Activated CD4-positive, alpha-beta T cell treated with anti-CD3 and anti-CD28 coated beads for 24 hours (primary cell): ENCODE measurements at regions not wholly inside any gene's neighbourhood (a gene's known extent, or its start where the extent isn't known, plus 50 kb on each side); places are given as distances from the start of the nearest gene placed in this dataset.
"Not testable (repeated sequence)": the region's sequence is repeated elsewhere in the genome, so short reads cannot be mapped to it uniquely, and the experiment has no call there.

Source experiments
- DNase-seq, 2 donors: peaks; one replicate each; pipeline ENCODE4 v3.0.0-alpha.2; 2020; ENCODE audit warnings: low read depth in 2 of 2

DNA sequence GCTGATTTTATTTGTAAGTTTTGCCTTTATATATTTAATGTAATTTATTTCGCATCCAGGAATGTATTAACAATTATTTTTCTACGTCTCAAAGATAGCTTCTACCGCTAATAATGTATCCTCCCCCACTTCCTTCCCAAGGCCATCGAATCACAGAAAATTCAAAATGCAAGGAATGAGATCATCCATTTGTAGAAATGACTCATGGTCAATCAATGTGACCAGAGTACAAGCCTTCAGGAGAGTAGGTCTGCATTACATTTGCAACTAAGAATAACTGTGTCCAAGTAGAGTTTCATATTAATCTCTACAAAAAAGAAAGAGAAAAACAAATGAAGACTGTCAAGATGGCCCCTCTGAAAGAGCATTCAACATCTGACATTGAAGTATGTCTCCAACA, 205.9 kb upstream of the PHF14 start:
- DNase-seq, result no peak

- no peak for DNase-seq
Observed at GRCh38 chr7:10770176-10770575, 203.5 kb upstream of the PHF14 start.

- DNase-seq, result no peak
Observed at GRCh38 chr7:10773430-10773829, 200.2 kb upstream of the PHF14 start.

DNA sequence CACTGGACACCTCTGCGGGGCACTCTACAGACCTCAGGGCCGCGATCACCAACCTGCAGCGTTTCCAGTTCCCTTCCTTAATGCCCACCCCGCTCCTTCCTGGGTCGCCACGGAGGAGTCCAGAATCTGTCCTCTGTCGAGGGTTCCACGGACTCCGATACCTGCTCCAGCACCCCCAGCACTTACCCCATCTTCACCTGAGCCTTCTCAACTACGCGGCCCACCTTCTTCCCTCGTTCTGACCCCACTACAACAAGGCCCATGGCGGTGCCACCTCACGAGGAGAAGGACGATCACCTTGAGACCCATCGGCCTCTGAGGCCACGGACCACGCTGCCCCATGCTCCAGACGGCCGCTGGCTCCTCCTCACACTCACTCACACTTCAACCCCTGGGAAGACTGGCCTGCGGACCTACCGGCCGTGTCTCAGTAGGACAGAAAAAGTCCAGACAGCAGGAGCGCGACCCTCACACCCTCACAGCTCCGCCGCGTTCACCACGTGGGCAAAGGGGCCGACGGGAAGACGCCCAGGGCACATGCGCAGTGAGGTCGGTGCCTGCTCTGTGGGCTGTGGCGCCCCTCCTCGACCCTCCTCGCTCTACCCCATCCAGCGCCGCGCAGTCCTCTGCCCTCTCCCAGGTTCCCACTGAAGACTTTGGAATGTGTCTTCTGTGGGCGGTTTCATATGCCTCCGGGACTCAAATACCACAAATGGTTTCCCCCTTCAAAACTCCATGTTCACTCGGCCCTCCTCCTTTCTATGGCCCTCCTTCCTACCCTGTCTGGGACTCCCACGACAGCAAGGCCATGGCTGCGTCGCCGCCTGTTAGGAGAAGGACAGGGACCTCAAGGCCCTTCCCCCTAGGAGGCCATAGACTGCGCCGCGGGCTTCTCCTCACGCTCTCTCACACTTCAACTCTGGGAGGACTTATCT, 193.9 kb upstream of the PHF14 start:
- DNase-seq, result no peak

GRCh38 chr7:10780400-10780747, 193.3 kb upstream of the PHF14 start:
- no peak for DNase-seq

- not testable (repeated sequence) for DNase-seq
Observed at GRCh38 chr7:10786976-10787375, 186.7 kb upstream of the PHF14 start.

DNA sequence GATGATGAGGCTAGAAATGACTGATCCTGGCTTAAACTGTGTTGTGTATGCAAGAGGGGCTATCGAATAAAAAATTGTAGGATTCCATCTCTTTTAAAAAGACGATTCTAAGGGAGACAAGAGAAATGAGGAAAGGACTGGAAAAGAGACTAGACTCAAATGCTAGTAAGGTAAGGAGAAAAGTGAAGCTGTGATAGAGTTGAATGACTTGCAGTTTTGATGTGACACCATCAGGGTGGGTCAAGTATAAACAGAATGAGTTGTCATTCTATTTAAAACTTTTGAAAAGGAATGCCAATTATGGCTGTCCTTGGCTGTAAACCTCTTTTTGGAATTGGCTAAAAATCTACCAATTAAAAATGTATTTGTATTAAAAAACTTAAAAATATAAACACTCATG, 184.5 kb upstream of the PHF14 start:
- DNase-seq, result no peak

GRCh38 chr7:10790910-10791309, 182.8 kb upstream of the PHF14 start:
- no peak for DNase-seq

GRCh38 chr7:10793995-10794775, 179.5 kb upstream of the PHF14 start:
- DNase-seq, result no peak

DNA sequence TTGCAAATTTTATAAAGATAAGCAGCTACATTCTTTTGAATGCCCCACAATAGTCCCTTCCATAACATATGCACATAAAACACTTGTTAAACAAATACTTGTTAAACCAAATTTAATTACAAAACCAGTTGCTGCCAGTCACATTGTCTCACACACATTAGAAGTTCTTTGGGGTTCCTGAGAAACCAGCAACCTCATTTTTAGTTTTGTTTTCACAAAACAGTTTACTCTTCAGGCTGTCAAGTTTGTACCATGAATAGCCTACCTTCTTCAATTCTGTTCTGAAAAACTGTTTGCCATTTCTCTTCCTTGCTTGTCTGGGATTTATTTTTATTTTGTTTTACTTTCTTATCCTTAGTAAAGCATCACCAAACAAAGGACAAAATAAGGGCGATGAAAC, 176.5 kb upstream of the PHF14 start:
- DNase-seq, result no peak

DNA sequence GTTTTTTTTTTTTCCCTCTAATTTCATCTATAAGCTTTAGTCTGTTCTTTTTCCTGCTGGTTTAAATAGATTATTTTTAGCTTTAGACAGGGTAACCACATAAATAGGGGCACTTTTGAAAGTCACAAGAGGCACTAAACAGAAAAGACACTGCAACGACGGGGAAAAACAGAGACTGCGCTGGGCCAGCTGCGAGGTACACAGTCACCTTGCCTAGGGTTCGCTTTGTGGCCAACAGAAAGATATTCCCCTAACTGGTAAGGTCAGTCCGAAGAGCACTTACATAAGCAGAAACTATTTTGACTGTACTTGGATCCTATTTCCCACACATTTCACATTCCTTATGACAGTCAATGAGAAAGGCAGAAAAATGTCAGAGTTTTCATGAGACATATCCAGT, 175.6 kb upstream of the PHF14 start:
- no peak for DNase-seq

DNA sequence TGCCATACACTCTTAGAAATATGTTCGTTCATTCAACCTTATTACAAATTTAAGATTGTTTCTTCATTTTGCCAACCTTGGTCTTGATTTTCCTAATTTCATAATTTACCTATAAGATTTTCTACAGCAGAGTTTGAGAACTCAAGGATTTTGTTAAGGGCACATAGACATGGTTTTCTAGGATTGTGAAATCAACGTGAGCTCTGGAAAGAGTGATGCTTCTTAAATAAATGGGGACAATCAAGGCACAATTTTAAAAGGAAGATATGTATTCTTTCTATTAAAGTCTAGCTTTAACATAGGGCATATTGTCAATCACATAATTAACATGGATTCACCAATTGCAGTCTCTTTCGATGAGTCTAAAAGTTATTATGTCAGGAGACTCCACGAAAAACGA, 174.2 kb upstream of the PHF14 start:
- DNase-seq, result no peak

DNA sequence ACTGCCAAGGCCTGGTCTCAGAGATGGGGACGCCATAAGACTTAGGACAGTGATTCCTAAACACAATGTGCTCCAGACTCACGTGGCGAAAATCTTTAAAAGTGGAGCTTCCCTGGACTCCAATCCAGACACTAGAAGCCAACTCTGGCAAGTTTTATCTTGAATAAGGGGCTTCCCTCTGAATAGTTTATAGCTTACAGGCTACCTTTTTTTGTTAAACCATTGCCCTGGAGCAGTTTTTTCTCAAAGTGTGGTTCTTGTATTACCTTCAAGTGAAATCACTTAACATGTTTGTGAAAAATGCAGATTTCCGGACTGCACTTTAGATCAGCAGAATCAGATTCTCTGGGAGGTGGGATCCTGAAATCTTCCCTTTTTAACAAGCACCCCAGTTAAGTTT, 171.7 kb upstream of the PHF14 start:
- DNase-seq, result no peak

DNA sequence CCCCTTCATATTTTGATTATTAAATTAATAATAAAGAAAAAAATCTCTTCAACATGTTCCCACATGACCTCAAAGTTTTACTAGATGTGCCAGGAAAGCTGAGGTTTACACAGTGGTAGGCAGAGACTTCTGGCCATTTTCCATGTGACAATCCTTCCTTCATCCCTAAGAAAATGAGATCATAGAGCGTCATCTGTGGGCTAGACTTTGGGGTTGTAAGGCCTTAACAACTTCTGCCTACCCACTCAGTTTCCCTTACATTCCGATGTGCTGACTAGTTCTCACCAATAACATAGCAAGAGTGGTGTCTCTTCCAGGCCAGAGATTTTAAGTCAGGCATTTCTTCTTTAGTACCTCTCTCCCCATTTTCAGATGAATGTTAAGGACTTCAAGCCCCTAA, 171.1 kb upstream of the PHF14 start:
- no peak for DNase-seq

GRCh38 chr7:10803720-10804119, 170.0 kb upstream of the PHF14 start:
- DNase-seq, result no peak

- no peak for DNase-seq
Observed at GRCh38 chr7:10804770-10805169, 168.9 kb upstream of the PHF14 start.

GRCh38 chr7:10815546-10815945, 158.1 kb upstream of the PHF14 start:
- no peak for DNase-seq

DNA sequence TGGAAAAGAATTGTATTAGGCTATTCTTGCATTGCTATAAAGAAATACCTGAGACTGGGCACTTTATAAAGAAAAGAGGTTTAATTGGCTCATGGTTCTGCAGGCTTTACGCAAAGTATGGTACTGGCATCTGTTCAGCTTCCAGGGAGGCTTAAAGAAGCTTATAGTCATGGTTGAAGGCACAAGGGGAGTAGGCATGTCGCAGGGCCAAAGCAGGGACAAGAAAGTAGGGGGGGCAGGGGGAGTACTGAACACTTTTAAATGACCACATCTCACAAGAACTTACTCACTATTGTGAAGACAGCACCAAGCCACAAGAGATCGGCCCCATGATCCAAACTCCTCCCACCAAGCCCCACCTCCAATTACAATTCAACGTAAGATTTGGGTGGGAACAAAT, 152.5 kb upstream of the PHF14 start:
- DNase-seq, result no peak

- no peak for DNase-seq
Observed at GRCh38 chr7:10824154-10824553, 149.5 kb upstream of the PHF14 start.

DNA sequence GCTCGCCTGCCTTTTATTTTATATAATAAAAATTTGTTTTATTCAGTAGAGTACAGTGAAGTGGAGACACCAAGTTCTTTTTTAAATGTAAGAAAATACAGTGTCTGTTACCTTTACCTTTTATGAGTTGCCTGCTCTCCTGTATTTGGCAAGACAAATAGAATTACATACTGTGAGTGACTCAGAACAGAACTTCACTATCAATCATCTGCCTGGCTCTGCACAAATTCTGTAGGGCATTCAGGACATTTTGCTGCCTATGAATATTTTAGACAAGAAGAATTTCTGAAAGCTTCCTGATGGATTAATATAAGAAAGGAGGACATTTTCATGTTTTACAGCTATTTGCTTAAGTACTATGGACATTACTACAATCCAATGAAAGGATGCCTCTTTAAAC, 135.4 kb upstream of the PHF14 start:
- DNase-seq, result no peak

GRCh38 chr7:10845225-10845624, 128.4 kb upstream of the PHF14 start:
- DNase-seq, result no peak

GRCh38 chr7:10855583-10855982, 118.1 kb upstream of the PHF14 start:
- DNase-seq, result no peak

GRCh38 chr7:10860516-10860915, 113.2 kb upstream of the PHF14 start:
- DNase-seq, result no peak
